Fibroblast of lung (primary cell): ENCODE measurements at regions not wholly inside any gene's neighbourhood (a gene's known extent, or its start where the extent isn't known, plus 50 kb on each side); places are given as distances from the start of the nearest gene placed in this dataset.

Experiments used
- DNase-seq, 2 donors: peaks; one replicate each; pipeline versions ENCODE4 v3.0.0 to v3.0.0-alpha.2; 2010; ENCODE audit warnings: low read depth in 2 of 2
- H2AFZ ChIP-seq: 2 replicates; pipeline ENCODE4 v1.5.1; 2012; ENCODE audit warnings: low read length, control low read depth, inconsistent platforms
- H3K27ac ChIP-seq: 2 replicates; pipeline ENCODE4 v1.5.1; 2011; ENCODE audit warnings: low read length, control low read depth; ENCODE audit not compliant: insufficient read depth
- H3K27me3 ChIP-seq: 2 replicates; pipeline ENCODE4 v1.5.1; 2011; ENCODE audit warnings: mild to moderate bottlenecking, low read length; ENCODE audit not compliant: control insufficient read depth, insufficient read depth
- H3K36me3 ChIP-seq: 2 replicates; pipeline ENCODE4 v1.5.1; 2011; ENCODE audit warnings: low read length; ENCODE audit not compliant: control insufficient read depth, insufficient read depth
- H3K4me1 ChIP-seq: 2 replicates; pipeline ENCODE4 v1.5.1; 2011; ENCODE audit warnings: low read length; ENCODE audit not compliant: control insufficient read depth, insufficient read depth; ENCODE audit errors: extremely low read depth
- H3K4me2 ChIP-seq: 2 replicates; pipeline ENCODE4 v1.5.1; 2011; ENCODE audit warnings: low read length, control low read depth; ENCODE audit not compliant: insufficient read depth; ENCODE audit errors: extremely low read depth
- H3K4me3 ChIP-seq, 4 experiments: fragments of 200-600 bp in 1 of 4; sonication (generic) in 1 of 4; replicated peaks in 1 of 4; 2 replicates each; pipeline ENCODE4 v1.5.1; 2011 to 2016; ENCODE audit warnings: low read length in 4 of 4, low read depth in 3 of 4, mild to moderate bottlenecking in 3 of 4, control low read depth in 2 of 4, inconsistent platforms in 1 of 4, mixed read lengths in 1 of 4; ENCODE audit not compliant: insufficient read depth in 1 of 4; ENCODE audit errors: control extremely low read depth in 1 of 4
- H3K79me2 ChIP-seq: 2 replicates; pipeline ENCODE4 v1.5.1; 2012; ENCODE audit warnings: mild to moderate bottlenecking, low read length, inconsistent platforms; ENCODE audit not compliant: control insufficient read depth, insufficient read depth
- H3K9ac ChIP-seq: 2 replicates; pipeline ENCODE4 v1.5.1; 2011; ENCODE audit warnings: mild to moderate bottlenecking, low read length, control low read depth; ENCODE audit not compliant: insufficient read depth
- H3K9me3 ChIP-seq: 2 replicates; pipeline ENCODE4 v1.5.1; 2012; ENCODE audit warnings: low read depth, low read length; ENCODE audit not compliant: control insufficient read depth, insufficient read depth
- H4K20me1 ChIP-seq: 2 replicates; pipeline ENCODE4 v1.5.1; 2011; ENCODE audit warnings: low read length; ENCODE audit not compliant: control insufficient read depth, insufficient read depth; ENCODE audit errors: extremely low read depth
- EZH2 ChIP-seq: IDR thresholded peaks from 2 replicates; pipeline ENCODE4 v1.5.1; 2012; ENCODE audit warnings: low read length, control low read depth, mild to moderate bottlenecking; ENCODE audit errors: missing control alignments
- TF ChIP-seq, protein P1 (sequence below), 2 donors: IDR thresholded peaks in 1 of 2; conservative IDR thresholded peaks in 1 of 2; 1 replicate in 1 of 2; 2 replicates in 1 of 2; pipeline ENCODE4 v1.5.1; 2011 to 2012; ENCODE audit warnings: low read length in 2 of 2, control low read depth in 1 of 2, inconsistent platforms in 1 of 2, low read depth in 1 of 2, mild to moderate bottlenecking in 1 of 2

- H3K4me1 ChIP-seq = no peaks in the 10 kb centered on the region
- H3K9ac ChIP-seq = no peak overlapping the region
- no peaks in the 10 kb centered on the region for H3K36me3 ChIP-seq
- no peaks in the 10 kb centered on the region for H4K20me1 ChIP-seq
- peak; percentile 48 to 55 for DNase-seq
- no peak overlapping the region for H2AFZ ChIP-seq
- TF ChIP-seq, protein P1, sequence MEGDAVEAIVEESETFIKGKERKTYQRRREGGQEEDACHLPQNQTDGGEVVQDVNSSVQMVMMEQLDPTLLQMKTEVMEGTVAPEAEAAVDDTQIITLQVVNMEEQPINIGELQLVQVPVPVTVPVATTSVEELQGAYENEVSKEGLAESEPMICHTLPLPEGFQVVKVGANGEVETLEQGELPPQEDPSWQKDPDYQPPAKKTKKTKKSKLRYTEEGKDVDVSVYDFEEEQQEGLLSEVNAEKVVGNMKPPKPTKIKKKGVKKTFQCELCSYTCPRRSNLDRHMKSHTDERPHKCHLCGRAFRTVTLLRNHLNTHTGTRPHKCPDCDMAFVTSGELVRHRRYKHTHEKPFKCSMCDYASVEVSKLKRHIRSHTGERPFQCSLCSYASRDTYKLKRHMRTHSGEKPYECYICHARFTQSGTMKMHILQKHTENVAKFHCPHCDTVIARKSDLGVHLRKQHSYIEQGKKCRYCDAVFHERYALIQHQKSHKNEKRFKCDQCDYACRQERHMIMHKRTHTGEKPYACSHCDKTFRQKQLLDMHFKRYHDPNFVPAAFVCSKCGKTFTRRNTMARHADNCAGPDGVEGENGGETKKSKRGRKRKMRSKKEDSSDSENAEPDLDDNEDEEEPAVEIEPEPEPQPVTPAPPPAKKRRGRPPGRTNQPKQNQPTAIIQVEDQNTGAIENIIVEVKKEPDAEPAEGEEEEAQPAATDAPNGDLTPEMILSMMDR (conservative IDR thresholded peaks at IDR 0.05 in 1 of 2, IDR thresholded peaks at IDR 0.05 in 1 of 2; ENCODE audit: low read depth in 1 of 2, low read length in 2 of 2) = no peak
- no peak for TF ChIP-seq EZH2
- peak overlapping the region in 2 of 4 experiments; percentile 40 to 43 for H3K4me3 ChIP-seq
- no peak overlapping the region for H3K27ac ChIP-seq
- H3K27me3 ChIP-seq = no peaks in the 10 kb centered on the region
- no peaks in the 10 kb centered on the region for H3K79me2 ChIP-seq
- peak overlapping the region; percentile 37 for H3K4me2 ChIP-seq
- no peaks in the 10 kb centered on the region for H3K9me3 ChIP-seq
These were observed 86.8 kb upstream of the KMT2C start for GRCh38 chr7:152522571-152523067.

DNA sequence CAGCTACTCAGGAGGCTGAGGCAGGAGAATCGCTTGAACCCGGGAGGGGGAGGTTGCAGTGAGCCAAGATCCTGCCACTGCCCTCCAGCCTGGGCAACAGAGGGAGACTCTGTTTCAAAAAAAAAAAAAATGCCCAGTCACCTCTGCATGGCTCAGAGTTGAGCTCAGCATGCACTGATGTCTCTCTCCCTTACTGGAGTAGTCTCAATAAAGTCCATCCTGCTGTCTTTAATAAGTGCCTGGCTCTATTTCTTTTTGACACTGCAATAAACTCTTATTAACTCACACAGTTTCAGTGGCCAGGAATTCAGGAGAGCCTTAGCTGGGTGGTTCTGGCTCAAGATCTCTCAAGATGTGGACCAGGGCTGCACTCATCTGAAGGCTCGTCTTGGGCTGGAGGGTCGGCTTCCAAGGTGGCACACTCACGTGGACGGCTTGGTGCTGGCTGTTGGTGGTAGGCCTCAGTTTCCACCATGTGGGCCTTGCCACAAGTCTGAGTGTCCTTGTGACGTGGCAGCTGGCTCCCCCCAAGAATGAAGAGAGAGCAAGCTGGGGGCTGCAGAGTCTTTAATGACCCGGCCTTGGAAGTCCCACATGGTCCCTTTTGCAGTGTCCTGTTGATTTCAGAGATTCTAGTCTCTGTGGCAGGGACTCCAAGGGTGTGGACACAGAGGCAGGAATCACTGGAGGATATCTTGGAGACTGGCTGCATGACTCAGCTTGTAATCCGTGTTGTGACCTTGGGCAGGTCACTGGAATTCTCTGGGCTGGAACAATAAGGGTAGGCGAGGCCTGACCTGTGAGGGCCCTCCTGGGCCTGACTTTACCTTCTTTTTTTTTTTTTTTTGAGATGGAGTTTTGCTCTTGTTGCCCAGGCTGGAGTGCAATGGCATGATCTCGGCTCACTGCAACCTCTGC lies 85.9 kb upstream of the KMT2C start:
- H3K9ac ChIP-seq = no peak overlapping the region
- no peaks in the 10 kb centered on the region for H4K20me1 ChIP-seq
- H3K36me3 ChIP-seq = no peaks in the 10 kb centered on the region
- H3K27me3 ChIP-seq = no peaks in the 10 kb centered on the region
- DNase-seq = no peak
- H3K79me2 ChIP-seq = no peaks in the 10 kb centered on the region
- no peak overlapping the region for H3K27ac ChIP-seq
- H3K4me3 ChIP-seq = no peak overlapping the region
- no peaks in the 10 kb centered on the region for H3K4me1 ChIP-seq
- no peaks in the 10 kb centered on the region for H3K9me3 ChIP-seq
- TF ChIP-seq, protein P1 (conservative IDR thresholded peaks at IDR 0.05 in 1 of 2, IDR thresholded peaks at IDR 0.05 in 1 of 2; ENCODE audit: low read depth in 1 of 2, low read length in 2 of 2) = no peak
- TF ChIP-seq EZH2 = no peak
- no peak overlapping the region for H2AFZ ChIP-seq
- H3K4me2 ChIP-seq = no peak overlapping the region

- no peak for DNase-seq
- Histone ChIP-seq H2AFZ (no peak overlapping the region), H3K79me2 (no peaks in the 10 kb centered on the region), H3K4me3 (no peak overlapping the region), H3K4me1 (no peaks in the 10 kb centered on the region), H3K9me3 (no peaks in the 10 kb centered on the region), H4K20me1 (no peaks in the 10 kb centered on the region), H3K27me3 (no peaks in the 10 kb centered on the region), H3K27ac (no peak overlapping the region), H3K9ac (no peak overlapping the region), H3K4me2 (no peak overlapping the region), H3K36me3 (no peaks in the 10 kb centered on the region)
- TF ChIP-seq EZH2 = no peak
- TF ChIP-seq, protein P1 (conservative IDR thresholded peaks at IDR 0.05 in 1 of 2, IDR thresholded peaks at IDR 0.05 in 1 of 2; ENCODE audit: low read depth in 1 of 2, low read length in 2 of 2) = no peak
These were observed 85.1 kb upstream of the KMT2C start for GRCh38 chr7:152520861-152521302.
